WTC11 (cell line): ENCODE measurements at regions not wholly inside any gene's neighbourhood (a gene's known extent, or its start where the extent isn't known, plus 50 kb on each side); places are given as distances from the start of the nearest gene placed in this dataset.

Source experiments
- ATAC-seq: fragments of 200-7000 bp; cut with Tn5 transposase; 2 replicates; pipeline ENCODE4 v1.10.0; 2021; ENCODE audit warnings: mild to moderate bottlenecking, moderate library complexity
- CTCF ChIA-PET: fragments of 300-600 bp; sonication (Branson Sonifier 250); formaldehyde crosslinking; loops from one replicate; lab custom pipeline; 2021; ENCODE audit warnings: antibody characterized with exemption; lab: Charles Lee
- POLR2A ChIA-PET: fragments of 350-600 bp; sonication (Branson Sonifier 250); formaldehyde crosslinking; loops from one replicate; lab custom pipeline; 2021; ENCODE audit warnings: antibody characterized with exemption; lab: Charles Lee
- DNase-seq: peaks from one replicate; pipeline ENCODE4 v3.0.0; 2021; ENCODE audit warnings: low spot score
- H3K27ac Mint-ChIP-seq: 2 replicates; pipeline ENCODE4 v1.8.0; 2021; ENCODE audit warnings: mixed read lengths
- H3K27me3 Mint-ChIP-seq: 2 replicates; pipeline ENCODE4 v1.8.0; 2021; ENCODE audit warnings: low read depth, mild to moderate bottlenecking, moderate library complexity, mixed read lengths
- H3K36me3 Mint-ChIP-seq: 2 replicates; pipeline ENCODE4 v1.8.0; 2021; ENCODE audit warnings: mixed read lengths
- H3K4me1 Mint-ChIP-seq: 2 replicates; pipeline ENCODE4 v1.8.0; 2022; ENCODE audit warnings: mixed read lengths
- H3K4me3 Mint-ChIP-seq: 2 replicates; pipeline ENCODE4 v1.8.0; 2021; ENCODE audit warnings: mild to moderate bottlenecking, moderate library complexity, mixed read lengths
- H3K9me3 Mint-ChIP-seq: 2 replicates; pipeline ENCODE4 v1.8.0; 2021; ENCODE audit warnings: mixed read lengths
- AR ChIP-seq: fragments of 250-450 bp; sonication (Bioruptor Pico); IDR thresholded peaks from 2 replicates; pipeline ENCODE4 v1.9.0; 2021; ENCODE audit warnings: mild to moderate bottlenecking
- ATF6 ChIP-seq: sonication (generic); formaldehyde crosslinking; IDR thresholded peaks from 2 replicates; pipeline ENCODE4 v1.8.1; 2023; ENCODE audit warnings: mild to moderate bottlenecking, missing genetic modification reagents
- CTCF ChIP-seq: fragments of 200-600 bp; IDR thresholded peaks from 2 replicates; pipeline ENCODE4 v1.8.0; 2022; ENCODE audit warnings: antibody characterized with exemption
- E2F1 ChIP-seq: sonication (generic); formaldehyde crosslinking; IDR thresholded peaks from 2 replicates; pipeline ENCODE4 v1.8.0; 2022; ENCODE audit warnings: mild to moderate bottlenecking, missing genetic modification reagents
- E2F4 ChIP-seq: sonication (generic); formaldehyde crosslinking; IDR thresholded peaks from 2 replicates; pipeline ENCODE4 v1.8.1; 2022; ENCODE audit warnings: low read depth, mild to moderate bottlenecking, moderate library complexity, missing genetic modification reagents, borderline replicate concordance
- EMX1 ChIP-seq: fragments of 250-450 bp; sonication (Bioruptor Pico); IDR thresholded peaks from 2 replicates; pipeline ENCODE4 v1.8.0; 2021; ENCODE audit warnings: mild to moderate bottlenecking
- FOXK1 ChIP-seq: sonication (generic); formaldehyde crosslinking; IDR thresholded peaks from 2 replicates; pipeline ENCODE4 v1.8.0; 2022; ENCODE audit warnings: mild to moderate bottlenecking, moderate library complexity, missing genetic modification reagents
- HMGA2 ChIP-seq: fragments of 250-450 bp; sonication (Bioruptor Pico); IDR thresholded peaks from 2 replicates; pipeline ENCODE4 v1.4.0; 2021; ENCODE audit warnings: mild to moderate bottlenecking, moderate library complexity
- JAZF1 ChIP-seq: fragments of 250-450 bp; sonication (Bioruptor Pico); IDR thresholded peaks from 2 replicates; pipeline ENCODE4 v1.9.0; 2021; ENCODE audit warnings: moderate library complexity, mild to moderate bottlenecking, inconsistent platforms
- NFE2L1 ChIP-seq: sonication (generic); formaldehyde crosslinking; IDR thresholded peaks from 2 replicates; pipeline ENCODE4 v1.8.1; 2023; ENCODE audit warnings: missing genetic modification reagents
- PRDM15 ChIP-seq: sonication (generic); formaldehyde crosslinking; IDR thresholded peaks from 2 replicates; pipeline ENCODE4 v1.8.0; 2022; ENCODE audit warnings: missing genetic modification reagents
- TEAD4 ChIP-seq: sonication (generic); formaldehyde crosslinking; IDR thresholded peaks from 2 replicates; pipeline ENCODE4 v1.8.0; 2022; ENCODE audit warnings: mild to moderate bottlenecking, missing genetic modification reagents
- USF2 ChIP-seq: sonication (generic); formaldehyde crosslinking; IDR thresholded peaks from 2 replicates; pipeline ENCODE4 v1.8.1; 2023; ENCODE audit warnings: mild to moderate bottlenecking, missing genetic modification reagents, moderate library complexity
- ZNF396 ChIP-seq: fragments of 250-450 bp; sonication (Bioruptor Pico); IDR thresholded peaks from 2 replicates; pipeline ENCODE4 v1.8.0; 2021; ENCODE audit warnings: mild to moderate bottlenecking, moderate library complexity, borderline replicate concordance
- ZNF532 ChIP-seq: fragments of 250-450 bp; sonication (Bioruptor Pico); IDR thresholded peaks from 2 replicates; pipeline ENCODE4 v1.9.0; 2021; ENCODE audit warnings: mild to moderate bottlenecking, borderline replicate concordance
- ZSCAN18 ChIP-seq: fragments of 250-450 bp; sonication (Bioruptor Pico); IDR thresholded peaks from 2 replicates; pipeline ENCODE4 v2.1.2; 2022; ENCODE audit warnings: mild to moderate bottlenecking, moderate library complexity

- Mint-ChIP-seq H3K4me3 (no peak overlapping the region), H3K27ac (no peak overlapping the region), H3K4me1 (no peaks in the 10 kb centered on the region), H3K27me3 (no peaks in the 10 kb centered on the region), H3K9me3 (peaks cover 62% of the 10 kb centered on the region), H3K36me3 (peaks cover 32% of the 10 kb centered on the region)
- ATAC-seq, result no peak
- CTCF ChIA-PET, result no interaction called here
- DNase-seq, result no peak
- TF ChIP-seq NFE2L1 (no peak), PRDM15 (CRISPR knock-in tag) (no peak), CTCF (no peak), HMGA2 (CRISPR knock-in tag) (no peak), AR (no peak), TEAD4 (no peak), E2F1 (CRISPR knock-in tag) (no peak), ZNF396 (CRISPR knock-in tag) (no peak)
- POLR2A ChIA-PET, result no interaction called here
Measured at GRCh38 chrX:146186540-146186939, 368.9 kb downstream of the SLITRK2 start.

GRCh38 chrX:146189371-146189770 is 371.7 kb downstream of the SLITRK2 start:
- H3K4me1 Mint-ChIP-seq, result no peaks in the 10 kb centered on the region
- ATAC-seq, result no peak
- TF ChIP-seq E2F4 (CRISPR knock-in tag) (no peak), JAZF1 (CRISPR knock-in tag) (no peak), USF2 (CRISPR knock-in tag) (no peak), ATF6 (CRISPR knock-in tag) (no peak), FOXK1 (CRISPR knock-in tag) (no peak), EMX1 (CRISPR knock-in tag) (no peak), ZSCAN18 (no peak), ZNF532 (CRISPR knock-in tag) (no peak)

More at GRCh38 chrX:146189371-146189770, 371.7 kb downstream of the SLITRK2 start:
- Mint-ChIP-seq H3K27me3 (no peaks in the 10 kb centered on the region), H3K36me3 (peaks cover 24% of the 10 kb centered on the region), H3K4me3 (no peak overlapping the region), H3K9me3 (peaks cover 46% of the 10 kb centered on the region), H3K27ac (no peak overlapping the region)
- ChIA-PET CTCF (no interaction called here), POLR2A (no interaction called here)
- DNase-seq, result no peak
